GM23338 (cell line): ENCODE measurements at regions not wholly inside any gene's neighbourhood (a gene's known extent, or its start where the extent isn't known, plus 50 kb on each side); places are given as distances from the start of the nearest gene placed in this dataset.

Experiments used
- ATAC-seq: fragments of 200-7000 bp; cut with Tn5 transposase; 3 replicates; pipeline ENCODE4 v1.9.1; 2020
- DNase-seq: peaks from one replicate; pipeline ENCODE4 v3.0.0-alpha.2; 2015; ENCODE audit warnings: low spot score
- H2AFZ ChIP-seq: fragments of 200-600 bp; sonication (generic); 2 replicates; pipeline ENCODE4 v1.8.0; 2016; ENCODE audit warnings: antibody characterized with exemption, mild to moderate bottlenecking, moderate library complexity
- H3F3A ChIP-seq: fragments of 200-600 bp; sonication (generic); replicated peaks from 2 replicates; pipeline ENCODE4 v1.8.0; 2017; ENCODE audit warnings: antibody characterized with exemption, mixed run types, low read depth
- H3K27ac ChIP-seq: fragments of 200-600 bp; sonication (generic); 2 replicates; pipeline ENCODE4 v1.6.1; 2016; ENCODE audit warnings: low read depth
- H3K27me3 ChIP-seq: fragments of 200-600 bp; sonication (generic); 2 replicates; pipeline ENCODE4 v1.8.0; 2016; ENCODE audit warnings: mild to moderate bottlenecking, mixed run types, moderate library complexity; ENCODE audit not compliant: insufficient read depth
- H3K36me3 ChIP-seq: fragments of 200-600 bp; sonication (generic); 2 replicates; pipeline ENCODE4 v1.8.0; 2016; ENCODE audit warnings: mild to moderate bottlenecking; ENCODE audit not compliant: insufficient read depth
- H3K4me1 ChIP-seq: fragments of 200-600 bp; sonication (generic); 2 replicates; pipeline ENCODE4 v1.8.0; 2016; ENCODE audit warnings: mild to moderate bottlenecking, moderate library complexity; ENCODE audit not compliant: insufficient read depth
- H3K4me2 ChIP-seq: fragments of 200-600 bp; sonication (generic); 2 replicates; pipeline ENCODE4 v1.7.1; 2017; ENCODE audit warnings: mixed run types
- H3K4me3 ChIP-seq: fragments of 200-600 bp; sonication (generic); 2 replicates; pipeline ENCODE4 v1.6.1; 2016; ENCODE audit warnings: mixed run types
- H3K79me2 ChIP-seq: fragments of 200-600 bp; sonication (generic); replicated peaks from 2 replicates; pipeline ENCODE4 v1.8.0; 2017; ENCODE audit warnings: mild to moderate bottlenecking; ENCODE audit not compliant: insufficient read depth
- H3K9me2 ChIP-seq: fragments of 200-600 bp; sonication (generic); 2 replicates; pipeline ENCODE4 v1.8.0; 2017; ENCODE audit not compliant: insufficient read depth
- H4K20me1 ChIP-seq: fragments of 200-600 bp; sonication (generic); replicated peaks from 2 replicates; pipeline ENCODE4 v1.8.0; 2017; ENCODE audit warnings: mild to moderate bottlenecking; ENCODE audit not compliant: insufficient read depth
- H3K27ac Mint-ChIP-seq: 2 replicates; pipeline ENCODE4 v1.8.0; 2020; ENCODE audit warnings: inconsistent platforms, mild to moderate bottlenecking, moderate library complexity, mixed read lengths
- H3K27me3 Mint-ChIP-seq: 3 replicates; pipeline ENCODE4 v1.8.0; 2022; ENCODE audit warnings: low read depth, mild to moderate bottlenecking, moderate library complexity, mixed read lengths, inconsistent platforms; ENCODE audit not compliant: insufficient read depth, poor library complexity
- H3K36me3 Mint-ChIP-seq: 3 replicates; pipeline ENCODE4 v1.8.0; 2021; ENCODE audit warnings: low read depth, mild to moderate bottlenecking, inconsistent platforms, moderate library complexity, mixed read lengths
- H3K4me1 Mint-ChIP-seq: 3 replicates; pipeline ENCODE4 v1.8.0; 2020; ENCODE audit warnings: mild to moderate bottlenecking, inconsistent platforms, mixed read lengths
- H3K4me3 Mint-ChIP-seq: 3 replicates; pipeline ENCODE4 v1.8.0; 2021; ENCODE audit warnings: moderate library complexity, mild to moderate bottlenecking, inconsistent platforms, mixed read lengths
- H3K9me3 Mint-ChIP-seq: 3 replicates; pipeline ENCODE4 v1.8.0; 2020; ENCODE audit warnings: moderate library complexity, mild to moderate bottlenecking, inconsistent platforms, mixed read lengths
- ETS1 ChIP-seq: IDR thresholded peaks from 2 replicates; pipeline ENCODE4 v1.6.1; 2016; ENCODE audit warnings: antibody characterized with exemption
- EZH2 ChIP-seq: fragments of 200-600 bp; sonication (generic); IDR thresholded peaks from one replicate; pipeline ENCODE4 v1.8.0; 2017; ENCODE audit warnings: antibody characterized with exemption, mild to moderate bottlenecking, low read depth; ENCODE audit not compliant: unreplicated experiment
- EZH2phosphoT487 ChIP-seq: fragments of 200-600 bp; sonication (generic); IDR thresholded peaks from one replicate; pipeline ENCODE4 v1.8.1; 2018; ENCODE audit warnings: antibody characterized with exemption; ENCODE audit not compliant: unreplicated experiment
- NANOG ChIP-seq: IDR thresholded peaks from 2 replicates; pipeline ENCODE4 v1.6.1; 2016; ENCODE audit warnings: antibody characterized with exemption, borderline replicate concordance
- REST ChIP-seq: IDR thresholded peaks from one replicate; pipeline ENCODE4 v1.6.1; 2018; ENCODE audit warnings: antibody characterized with exemption; ENCODE audit not compliant: unreplicated experiment
- STAT1 ChIP-seq: IDR thresholded peaks from one replicate; pipeline ENCODE4 v1.6.1; 2016; ENCODE audit warnings: antibody characterized with exemption; ENCODE audit not compliant: unreplicated experiment
- ZNF114 ChIP-seq: fragments of 250-450 bp; sonication (Bioruptor Pico); IDR thresholded peaks from 2 replicates; pipeline ENCODE4 v1.5.0; 2020; ENCODE audit warnings: mild to moderate bottlenecking, moderate library complexity
- ZNF331 ChIP-seq: fragments of 250-450 bp; sonication (Bioruptor Pico); IDR thresholded peaks from 2 replicates; pipeline ENCODE4 v1.5.0; 2020; ENCODE audit warnings: low read depth, mild to moderate bottlenecking, moderate library complexity
- ZNF462 ChIP-seq: fragments of 250-450 bp; sonication (Bioruptor Pico); IDR thresholded peaks from 2 replicates; pipeline ENCODE4 v1.5.0; 2020; ENCODE audit warnings: mild to moderate bottlenecking, moderate library complexity

- TF ChIP-seq NANOG (no peak), ZNF114 (no peak), STAT1 (no peak)
Measured at GRCh38 chr14:22018890-22019289, 345.3 kb upstream of the OR4E1 start (continued).

GRCh38 chr14:22012452-22012851 lies 338.8 kb upstream of the OR4E1 start:
- no peaks in the 10 kb centered on the region for H3K79me2 ChIP-seq
- no peak overlapping the region for H3K4me3 ChIP-seq
- DNase-seq = no peak
- no peaks in the 10 kb centered on the region for H3K27me3 ChIP-seq
- peaks cover 3% of the 10 kb centered on the region for H3K27me3 Mint-ChIP-seq
- H3F3A ChIP-seq = no peaks in the 10 kb centered on the region
- no peak overlapping the region for H2AFZ ChIP-seq
- H3K4me1 ChIP-seq = no peaks in the 10 kb centered on the region
- no peak overlapping the region for H3K27ac ChIP-seq
- no peak overlapping the region for H3K4me2 ChIP-seq
- H3K36me3 Mint-ChIP-seq = no peaks in the 10 kb centered on the region
- no peaks in the 10 kb centered on the region for H4K20me1 ChIP-seq
- TF ChIP-seq NANOG (no peak), STAT1 (no peak), REST (no peak), ETS1 (no peak), ZNF331 (CRISPR knock-in tag) (no peak), EZH2 (no peak), ZNF114 (no peak)
- H3K27ac Mint-ChIP-seq = no peak overlapping the region
- peaks cover 11% of the 10 kb centered on the region for H3K9me2 ChIP-seq
- no peaks in the 10 kb centered on the region for H3K36me3 ChIP-seq
- ATAC-seq = no peak
- no peaks in the 10 kb centered on the region for H3K4me1 Mint-ChIP-seq
- H3K4me3 Mint-ChIP-seq = no peak overlapping the region
- H3K9me3 Mint-ChIP-seq = no peaks in the 10 kb centered on the region

GRCh38 chr14:22011253-22011642 lies 337.6 kb upstream of the OR4E1 start:
- no peaks in the 10 kb centered on the region for H3K36me3 ChIP-seq
- DNase-seq (no peak), ATAC-seq (no peak)
- no peak overlapping the region for H3K4me3 ChIP-seq
- H3K9me2 ChIP-seq = peaks cover 15% of the 10 kb centered on the region
- H3F3A ChIP-seq = no peaks in the 10 kb centered on the region
- H3K27ac Mint-ChIP-seq = no peak overlapping the region
- H3K27me3 Mint-ChIP-seq = peaks cover 3% of the 10 kb centered on the region
- no peaks in the 10 kb centered on the region for H3K9me3 Mint-ChIP-seq
- H3K4me1 ChIP-seq = no peaks in the 10 kb centered on the region
- H4K20me1 ChIP-seq = no peaks in the 10 kb centered on the region
- H3K4me3 Mint-ChIP-seq = no peak overlapping the region
- no peaks in the 10 kb centered on the region for H3K4me1 Mint-ChIP-seq
- H3K36me3 Mint-ChIP-seq = no peaks in the 10 kb centered on the region
- H2AFZ ChIP-seq = no peak overlapping the region
- H3K27me3 ChIP-seq = no peaks in the 10 kb centered on the region
- no peaks in the 10 kb centered on the region for H3K79me2 ChIP-seq
- H3K27ac ChIP-seq = no peak overlapping the region
- no peak overlapping the region for H3K4me2 ChIP-seq
- TF ChIP-seq ZNF462 (CRISPR knock-in tag) = no peak
- TF ChIP-seq ETS1 = no peak
- TF ChIP-seq EZH2phosphoT487 = no peak
